ENCODE measurements at regions not wholly inside any gene's neighbourhood (a gene's known extent, or its start where the extent isn't known, plus 50 kb on each side); places are given as distances from the start of the nearest gene placed in this dataset.

DNA sequence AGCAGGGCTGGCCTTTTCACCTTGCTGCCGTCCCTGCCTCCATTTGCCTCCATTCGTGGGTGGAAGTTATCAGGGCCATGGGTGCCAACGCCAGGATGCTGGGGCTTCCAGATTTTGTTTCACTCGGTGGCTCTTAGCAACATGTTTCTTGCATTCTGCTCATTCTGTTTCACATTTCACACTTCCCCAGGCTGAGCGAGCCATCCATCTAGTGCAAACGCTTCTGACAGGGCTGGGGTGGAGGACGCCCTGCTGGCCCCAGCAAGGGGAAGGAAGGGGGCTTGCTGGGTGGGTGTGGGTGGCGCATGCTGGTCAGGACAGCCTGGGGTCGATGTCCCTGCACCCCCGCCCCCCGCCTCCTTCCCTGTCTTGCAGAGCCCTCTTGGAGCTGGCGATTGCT lies 165.2 kb downstream of the URI1 start:
- CTCF ChIA-PET = no interaction called here
- H3K9me3 ChIP-seq (ENCODE audit: control insufficient read depth, insufficient read depth, low read length) = peaks cover 38% of the 10 kb centered on the region
- POLR2A ChIA-PET = no interaction called here
- H3K27ac ChIP-seq (ENCODE audit: low read depth, low read length) = no peak overlapping the region
- no peak overlapping the region for H3K4me3 ChIP-seq (ENCODE audit: low read depth, low read length)
- TF ChIP-seq, protein P1, sequence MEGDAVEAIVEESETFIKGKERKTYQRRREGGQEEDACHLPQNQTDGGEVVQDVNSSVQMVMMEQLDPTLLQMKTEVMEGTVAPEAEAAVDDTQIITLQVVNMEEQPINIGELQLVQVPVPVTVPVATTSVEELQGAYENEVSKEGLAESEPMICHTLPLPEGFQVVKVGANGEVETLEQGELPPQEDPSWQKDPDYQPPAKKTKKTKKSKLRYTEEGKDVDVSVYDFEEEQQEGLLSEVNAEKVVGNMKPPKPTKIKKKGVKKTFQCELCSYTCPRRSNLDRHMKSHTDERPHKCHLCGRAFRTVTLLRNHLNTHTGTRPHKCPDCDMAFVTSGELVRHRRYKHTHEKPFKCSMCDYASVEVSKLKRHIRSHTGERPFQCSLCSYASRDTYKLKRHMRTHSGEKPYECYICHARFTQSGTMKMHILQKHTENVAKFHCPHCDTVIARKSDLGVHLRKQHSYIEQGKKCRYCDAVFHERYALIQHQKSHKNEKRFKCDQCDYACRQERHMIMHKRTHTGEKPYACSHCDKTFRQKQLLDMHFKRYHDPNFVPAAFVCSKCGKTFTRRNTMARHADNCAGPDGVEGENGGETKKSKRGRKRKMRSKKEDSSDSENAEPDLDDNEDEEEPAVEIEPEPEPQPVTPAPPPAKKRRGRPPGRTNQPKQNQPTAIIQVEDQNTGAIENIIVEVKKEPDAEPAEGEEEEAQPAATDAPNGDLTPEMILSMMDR (IDR thresholded peaks at IDR 0.05; ENCODE audit: low read depth, low read length) = no peak
- no peak for DNase-seq (ENCODE audit: low read depth, low spot score)
- H3K27me3 ChIP-seq (ENCODE audit: control insufficient read depth, insufficient read depth, low read length) = no peaks in the 10 kb centered on the region

DNA sequence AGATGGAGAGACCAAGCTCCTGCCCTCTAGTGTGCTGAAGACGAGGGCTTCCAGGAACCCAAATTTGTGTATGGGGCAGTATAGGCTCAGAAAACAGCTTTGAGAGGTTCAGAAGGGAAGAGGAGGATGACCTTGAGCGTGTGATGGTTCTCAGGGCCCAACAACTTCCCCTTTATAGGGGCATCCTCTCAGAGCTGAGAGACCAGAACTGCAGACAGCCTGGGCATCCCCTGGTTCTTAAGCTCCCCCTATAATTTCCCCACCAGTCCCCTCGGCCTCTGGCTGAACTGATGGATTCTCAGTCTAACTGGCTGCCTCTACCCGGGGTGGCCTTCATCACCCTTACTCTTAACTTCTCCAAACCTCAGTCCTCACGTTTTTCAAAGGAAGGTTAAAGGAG lies 167.5 kb downstream of the URI1 start:
- Histone ChIP-seq H3K27ac (ENCODE audit: low read depth, low read length) (no peak overlapping the region), H3K9me3 (ENCODE audit: control insufficient read depth, insufficient read depth, low read length) (peaks cover 34% of the 10 kb centered on the region), H3K4me3 (ENCODE audit: low read depth, low read length) (no peak overlapping the region), H3K27me3 (ENCODE audit: control insufficient read depth, insufficient read depth, low read length) (no peaks in the 10 kb centered on the region)
- DNase-seq (ENCODE audit: low read depth, low spot score) = no peak
- ChIA-PET CTCF (no interaction called here), POLR2A (no interaction called here)
- TF ChIP-seq, protein P1 (IDR thresholded peaks at IDR 0.05; ENCODE audit: low read depth, low read length) = no peak

DNA sequence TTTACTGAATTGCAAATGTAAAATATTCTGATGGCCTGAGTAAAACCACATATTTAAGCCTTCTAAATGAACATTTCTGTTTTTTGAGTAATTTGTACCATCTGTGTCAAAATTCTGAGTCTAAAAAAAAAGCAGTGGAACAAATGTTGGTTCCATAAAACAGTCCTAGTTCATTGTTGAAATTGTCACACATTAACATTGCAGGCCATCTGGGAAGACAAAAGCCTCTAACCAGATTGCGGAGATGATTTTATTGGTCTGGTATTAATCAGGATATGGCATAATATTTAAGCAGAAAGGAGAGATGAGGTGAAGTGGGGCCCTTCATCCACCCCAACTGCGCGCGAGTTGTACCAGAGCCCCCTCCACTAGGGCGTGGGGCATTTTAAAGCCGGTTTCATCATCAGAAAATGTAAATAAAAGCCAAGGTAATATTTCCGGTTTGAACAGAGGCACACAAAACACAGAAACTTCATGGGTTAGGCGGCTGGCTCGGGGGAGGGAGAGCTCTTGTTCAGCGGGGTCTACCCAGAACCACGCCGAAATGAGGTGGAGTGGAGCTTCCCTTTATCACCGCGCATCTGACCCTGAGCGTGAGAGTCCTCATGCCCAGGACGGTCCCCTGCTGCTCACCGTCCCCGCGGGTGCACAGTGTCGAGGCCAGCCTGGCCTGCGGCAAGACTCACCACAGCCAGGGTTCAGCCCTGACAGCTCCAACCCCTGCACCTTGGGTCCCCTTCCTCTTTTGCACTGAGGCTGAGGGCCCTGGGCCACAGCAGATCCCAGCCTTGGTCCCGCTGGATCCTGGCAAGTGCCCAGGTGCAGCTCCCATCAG lies 169.2 kb downstream of the URI1 start:
- ChIA-PET POLR2A (no interaction called here), CTCF (no interaction called here)
- DNase-seq (ENCODE audit: low read depth, low spot score) = no peak
- Histone ChIP-seq H3K27ac (ENCODE audit: low read depth, low read length) (no peak overlapping the region), H3K27me3 (ENCODE audit: control insufficient read depth, insufficient read depth, low read length) (no peaks in the 10 kb centered on the region), H3K4me3 (ENCODE audit: low read depth, low read length) (no peak overlapping the region), H3K9me3 (ENCODE audit: control insufficient read depth, insufficient read depth, low read length) (peaks cover 26% of the 10 kb centered on the region)
- TF ChIP-seq, protein P1 (IDR thresholded peaks at IDR 0.05; ENCODE audit: low read depth, low read length) = no peak

DNA sequence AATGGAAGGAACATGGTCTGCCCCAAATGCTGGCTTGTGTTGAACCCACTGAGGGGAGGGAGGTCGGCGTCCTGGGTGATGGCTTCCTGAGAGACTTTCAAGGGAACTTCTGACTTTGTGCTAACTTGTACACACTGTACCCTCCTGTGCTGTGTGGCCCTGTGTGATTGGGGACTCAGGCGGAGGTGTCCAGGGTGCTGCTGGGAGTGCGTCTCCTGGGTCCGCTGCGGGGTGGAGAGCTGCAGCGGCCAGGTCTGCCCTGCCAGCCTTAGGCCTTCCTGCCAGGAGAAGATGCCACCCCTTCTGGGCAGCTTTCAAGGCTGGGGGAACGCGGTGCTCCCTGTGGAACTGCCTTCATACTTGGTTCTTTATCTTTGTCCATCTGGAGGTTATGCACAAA lies 170.1 kb downstream of the URI1 start:
- H3K4me3 ChIP-seq (ENCODE audit: low read depth, low read length) = no peak overlapping the region
- H3K27ac ChIP-seq (ENCODE audit: low read depth, low read length) = no peak overlapping the region
- ChIA-PET CTCF (no interaction called here), POLR2A (no interaction called here)
- no peaks in the 10 kb centered on the region for H3K27me3 ChIP-seq (ENCODE audit: control insufficient read depth, insufficient read depth, low read length)
- peaks cover 31% of the 10 kb centered on the region for H3K9me3 ChIP-seq (ENCODE audit: control insufficient read depth, insufficient read depth, low read length)
- TF ChIP-seq, protein P1 (IDR thresholded peaks at IDR 0.05; ENCODE audit: low read depth, low read length) = no peak
- no peak for DNase-seq (ENCODE audit: low read depth, low spot score)

DNA sequence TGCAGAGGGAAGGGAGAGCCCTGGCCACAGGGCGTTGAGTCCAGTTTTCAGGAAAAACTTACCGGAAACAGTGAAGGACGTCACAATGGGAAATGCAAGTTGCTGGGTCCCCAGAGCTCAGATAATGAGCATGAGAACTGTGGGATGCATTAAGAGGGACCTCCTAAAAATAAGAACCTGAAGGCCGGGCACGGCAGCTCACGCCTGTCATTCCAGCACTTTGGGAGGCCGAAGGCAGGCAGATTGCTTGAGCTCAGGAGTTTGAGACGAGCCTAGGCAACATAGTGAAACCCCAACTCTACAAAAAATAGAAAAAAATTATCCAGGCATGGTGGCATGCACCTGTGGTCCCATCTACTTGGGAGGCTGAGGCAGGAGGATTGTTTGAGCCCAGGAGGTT lies 170.6 kb downstream of the URI1 start:
- ChIA-PET CTCF (no interaction called here), POLR2A (no interaction called here)
- no peaks in the 10 kb centered on the region for H3K27me3 ChIP-seq (ENCODE audit: control insufficient read depth, insufficient read depth, low read length)
- peaks cover 31% of the 10 kb centered on the region for H3K9me3 ChIP-seq (ENCODE audit: control insufficient read depth, insufficient read depth, low read length)
- DNase-seq (ENCODE audit: low read depth, low spot score) = no peak
- TF ChIP-seq, protein P1 (IDR thresholded peaks at IDR 0.05; ENCODE audit: low read depth, low read length) = no peak
- H3K4me3 ChIP-seq (ENCODE audit: low read depth, low read length) = no peak overlapping the region
- no peak overlapping the region for H3K27ac ChIP-seq (ENCODE audit: low read depth, low read length)

All from AG04450 (cell line).